KOPT-K1 (cell line): ENCODE measurements at regions not wholly inside any gene's neighbourhood (a gene's known extent, or its start where the extent isn't known, plus 50 kb on each side); places are given as distances from the start of the nearest gene placed in this dataset.
"Not testable (repeated sequence)": the region's sequence is repeated elsewhere in the genome, so short reads cannot be mapped to it uniquely, and the experiment has no call there.

Experiments
- H3K27ac ChIP-seq: fragments of 200-600 bp; sonication (generic); 2 replicates; pipeline ENCODE4 v1.5.1; 2016; ENCODE audit warnings: antibody characterized with exemption, mild to moderate bottlenecking, low read depth, low read length; ENCODE audit not compliant: poor library complexity, severe bottlenecking
- H3K36me3 ChIP-seq: fragments of 200-600 bp; sonication (generic); 2 replicates; pipeline ENCODE4 v1.5.1; 2017; ENCODE audit warnings: antibody characterized with exemption, mild to moderate bottlenecking, low read length, moderate library complexity; ENCODE audit not compliant: insufficient read depth
- H3K9me3 ChIP-seq: fragments of 200-600 bp; sonication (generic); 2 replicates; pipeline ENCODE4 v1.5.1; 2017; ENCODE audit warnings: antibody characterized with exemption, low read length, mild to moderate bottlenecking; ENCODE audit not compliant: insufficient read depth, poor library complexity, severe bottlenecking

GRCh38 chr14:105771261-105772226 is 245.2 kb downstream of the TMEM121 start:
- H3K36me3 ChIP-seq, H3K9me3 ChIP-seq, H3K27ac ChIP-seq: not testable (repeated sequence)

DNA sequence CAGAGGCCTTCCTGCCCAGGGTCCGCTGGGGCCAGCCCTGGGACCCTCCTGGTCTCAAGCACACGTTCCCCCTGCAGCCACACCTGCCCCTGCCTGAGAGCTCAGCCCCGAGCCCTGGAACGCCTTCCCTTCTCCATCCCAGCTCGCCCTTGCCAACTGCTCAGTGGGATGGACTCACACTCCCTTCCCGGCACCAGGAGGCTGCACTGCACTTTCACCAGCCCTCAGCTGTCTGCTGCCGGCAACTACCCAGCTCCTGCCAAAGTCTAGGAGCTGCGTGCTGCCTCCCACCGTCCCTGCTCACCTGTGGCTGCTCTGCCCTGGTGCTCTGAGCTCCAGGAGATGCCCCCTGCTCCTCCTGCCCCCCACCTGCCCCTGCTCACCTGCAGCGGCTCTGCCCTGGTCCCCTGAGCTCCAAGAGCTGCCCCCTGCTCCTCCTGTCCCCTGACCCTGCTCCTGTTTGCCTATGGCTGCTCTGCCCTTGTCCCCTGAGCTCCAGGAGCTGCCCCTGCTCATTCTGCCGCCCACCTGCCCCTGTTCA is 246.4 kb downstream of the TMEM121 start:
- not testable (repeated sequence) for H3K36me3 ChIP-seq, H3K9me3 ChIP-seq, H3K27ac ChIP-seq

GRCh38 chr14:105773584-105773983 is 247.2 kb downstream of the TMEM121 start:
- Histone ChIP-seq H3K36me3 (no peaks in the 10 kb centered on the region), H3K9me3 (peaks cover 6% of the 10 kb centered on the region), H3K27ac (no peak overlapping the region)

GRCh38 chr14:105774001-105774400 is 247.6 kb downstream of the TMEM121 start:
- H3K36me3 ChIP-seq, result no peaks in the 10 kb centered on the region
- H3K27ac ChIP-seq, result no peak overlapping the region
- H3K9me3 ChIP-seq, result peaks cover 10% of the 10 kb centered on the region

GRCh38 chr14:105774585-105775348 is 248.4 kb downstream of the TMEM121 start:
- not testable (repeated sequence) for H3K36me3 ChIP-seq, H3K27ac ChIP-seq
- peaks cover 18% of the 10 kb centered on the region for H3K9me3 ChIP-seq

GRCh38 chr14:105775349-105775923 is 249.1 kb downstream of the TMEM121 start:
- peaks cover 22% of the 10 kb centered on the region for H3K9me3 ChIP-seq
- not testable (repeated sequence) for H3K36me3 ChIP-seq, H3K27ac ChIP-seq

DNA sequence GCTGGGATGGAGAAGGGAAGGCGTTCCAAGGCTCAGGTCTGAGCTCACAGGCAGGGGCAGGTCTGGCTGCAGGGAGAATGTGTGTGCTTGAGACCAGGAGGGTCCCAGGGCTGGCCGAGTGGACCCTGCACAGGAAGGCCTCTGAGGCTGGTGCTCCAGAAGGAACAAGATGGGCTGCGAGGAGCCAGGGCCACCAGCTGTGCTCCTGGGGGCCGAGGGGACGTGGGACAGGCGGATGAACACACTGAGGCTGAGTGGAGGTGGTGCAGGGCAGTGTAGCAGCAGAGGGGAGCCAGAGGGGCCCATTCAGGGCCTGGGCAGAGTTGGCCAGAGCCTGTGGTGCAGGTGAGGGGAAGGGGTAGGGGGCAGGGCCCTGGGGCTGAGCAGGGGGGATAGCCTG is 249.7 kb downstream of the TMEM121 start:
- H3K9me3 ChIP-seq, result peaks cover 29% of the 10 kb centered on the region
- not testable (repeated sequence) for H3K27ac ChIP-seq, H3K36me3 ChIP-seq

- H3K27ac ChIP-seq, result no peak overlapping the region
- H3K36me3 ChIP-seq, result no peaks in the 10 kb centered on the region
- peaks cover 29% of the 10 kb centered on the region for H3K9me3 ChIP-seq
These were observed 250.5 kb downstream of the TMEM121 start for GRCh38 chr14:105776924-105777323.

DNA sequence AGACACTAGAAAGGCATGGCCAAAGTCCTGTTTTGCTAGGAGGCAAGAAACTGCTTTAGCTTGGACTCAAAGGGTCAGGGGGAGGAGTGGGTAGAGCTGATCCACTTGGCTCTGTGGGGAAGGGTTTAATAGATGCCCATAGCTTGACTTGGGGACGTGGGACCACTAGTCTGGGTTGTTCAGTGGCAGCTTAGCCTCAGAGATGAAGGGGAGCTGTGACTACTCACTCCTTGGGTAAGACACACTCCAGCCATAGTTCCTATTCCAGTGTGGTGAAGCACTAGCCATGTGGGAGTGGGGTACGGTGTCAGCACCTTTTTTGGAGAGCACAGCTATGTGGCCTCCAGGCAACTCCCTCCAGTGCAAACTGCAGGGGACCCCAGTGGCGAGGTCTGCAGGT is 257.3 kb downstream of the TMEM121 start:
- H3K9me3 ChIP-seq, result peaks cover 22% of the 10 kb centered on the region
- no peak overlapping the region for H3K27ac ChIP-seq
- no peaks in the 10 kb centered on the region for H3K36me3 ChIP-seq

- Histone ChIP-seq H3K27ac (no peak overlapping the region), H3K9me3 (no peaks in the 10 kb centered on the region), H3K36me3 (no peaks in the 10 kb centered on the region)
These were observed 267.5 kb downstream of the TMEM121 start for GRCh38 chr14:105793836-105794235.

GRCh38 chr14:105797546-105797945 is 271.2 kb downstream of the TMEM121 start:
- no peaks in the 10 kb centered on the region for H3K9me3 ChIP-seq
- no peak overlapping the region for H3K27ac ChIP-seq
- H3K36me3 ChIP-seq, result no peaks in the 10 kb centered on the region

- H3K9me3 ChIP-seq, result peaks cover 6% of the 10 kb centered on the region
These were observed 279.3 kb downstream of the TMEM121 start for GRCh38 chr14:105805701-105806100.

DNA sequence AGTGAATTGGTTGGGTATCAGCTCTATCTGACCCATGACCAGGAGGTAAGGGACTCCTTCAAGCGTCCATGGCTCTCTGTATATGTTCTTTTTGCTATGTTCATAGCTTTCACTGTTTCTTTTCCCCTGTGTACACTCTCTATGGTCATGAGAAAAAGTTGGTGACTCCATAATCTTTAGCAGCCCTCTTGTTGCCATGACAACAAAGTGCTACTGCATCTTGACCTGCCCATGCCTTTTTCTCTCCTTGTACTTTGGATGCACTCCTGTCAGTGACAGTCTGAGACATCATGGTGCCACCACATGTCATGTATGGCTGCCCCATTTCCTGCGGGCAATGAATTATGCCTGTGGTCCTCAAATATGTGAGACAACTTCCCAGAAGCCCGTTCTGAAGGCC is 280.2 kb downstream of the TMEM121 start:
- Histone ChIP-seq H3K27ac (no peak overlapping the region), H3K36me3 (no peaks in the 10 kb centered on the region), H3K9me3 (peaks cover 11% of the 10 kb centered on the region)

More at GRCh38 chr14:105805701-105806100, 279.3 kb downstream of the TMEM121 start:
- H3K36me3 ChIP-seq, result no peaks in the 10 kb centered on the region
- H3K27ac ChIP-seq, result no peak overlapping the region

DNA sequence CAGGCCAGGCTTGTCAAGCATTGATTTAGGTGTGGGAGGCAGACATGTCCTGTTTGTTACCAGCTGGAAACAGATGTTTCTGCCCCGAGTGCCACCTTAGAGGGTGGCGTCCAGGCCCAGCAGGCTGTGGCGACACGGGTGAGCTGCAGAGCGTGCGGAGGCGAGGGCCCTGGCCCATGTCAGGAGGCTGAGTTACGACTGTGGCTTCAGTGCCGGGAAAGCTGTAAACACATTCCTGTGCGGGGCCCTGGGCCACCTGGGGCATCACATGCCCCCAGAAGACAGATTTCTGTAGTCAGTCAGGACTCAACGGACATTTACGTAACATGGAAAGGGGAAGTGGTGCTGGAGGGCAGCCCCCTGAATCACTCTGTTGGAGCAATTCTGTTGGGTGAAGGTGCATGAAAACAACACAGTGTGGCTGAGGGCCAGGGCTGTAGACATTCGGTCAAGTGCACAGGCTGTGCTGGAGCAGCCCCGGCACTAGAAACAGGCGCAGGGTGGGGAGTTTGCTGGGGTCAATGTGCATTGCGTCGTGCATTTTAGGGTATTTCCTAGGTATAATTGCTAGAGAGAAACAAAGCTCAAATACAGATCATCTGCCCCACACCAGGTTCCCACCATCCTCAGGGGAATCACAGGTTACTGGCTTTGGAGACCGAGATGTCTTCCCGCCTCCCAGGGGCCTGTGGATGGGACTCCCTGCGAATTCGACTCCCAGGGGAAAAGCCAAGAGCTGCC is 291.8 kb downstream of the TMEM121 start:
- Histone ChIP-seq H3K36me3 (no peaks in the 10 kb centered on the region), H3K9me3 (no peaks in the 10 kb centered on the region), H3K27ac (no peak overlapping the region)
